Common myeloid progenitor, CD34-positive (primary cell): ENCODE measurements at regions not wholly inside any gene's neighbourhood (a gene's known extent, or its start where the extent isn't known, plus 50 kb on each side); places are given as distances from the start of the nearest gene placed in this dataset.

Experiments
- CTCF ChIA-PET: fragments of 350-600 bp; sonication (Branson Sonifier 250); formaldehyde crosslinking; loops from one replicate; lab custom pipeline; 2021; ENCODE audit warnings: antibody characterized with exemption; lab: Charles Lee
- POLR2A ChIA-PET: fragments of 350-600 bp; sonication (Branson Sonifier 250); formaldehyde crosslinking; loops from one replicate; lab custom pipeline; 2021; ENCODE audit warnings: antibody characterized with exemption; lab: Charles Lee
- DNase-seq, 3 donors: peaks; one replicate each; pipeline versions ENCODE4 v3.0.0 to v3.0.0-alpha.2; 2013
- H3K27ac ChIP-seq, 2 experiments: 1 replicate in 1 of 2; 2 replicates in 1 of 2; pipeline ENCODE4 v1.7.0; 2013; ENCODE audit warnings: inconsistent platforms in 2 of 2, low read length in 2 of 2, mild to moderate bottlenecking in 2 of 2, low read depth in 1 of 2, moderate library complexity in 1 of 2; ENCODE audit not compliant: severe bottlenecking in 2 of 2, insufficient read depth in 1 of 2, poor library complexity in 1 of 2
- H3K27me3 ChIP-seq, 5 experiments: replicated peaks in 2 of 5; 1 replicate in 3 of 5; 2 replicates in 2 of 5; pipeline versions ENCODE4 v1.6.1 to v1.7.0; 2013; ENCODE audit warnings: low read length in 4 of 5, mild to moderate bottlenecking in 2 of 5, moderate library complexity in 2 of 5, inconsistent platforms in 1 of 5; ENCODE audit not compliant: insufficient read depth in 5 of 5, control insufficient read depth in 4 of 5
- H3K36me3 ChIP-seq, 4 experiments: 1 replicate in 2 of 4; 2 replicates in 2 of 4; pipeline versions ENCODE4 v1.6.1 to v1.7.0; 2013; ENCODE audit warnings: low read length in 3 of 4, control low read depth in 1 of 4, mild to moderate bottlenecking in 1 of 4; ENCODE audit not compliant: control insufficient read depth in 4 of 4, insufficient read depth in 4 of 4
- H3K4me1 ChIP-seq, 4 experiments: 1 replicate in 3 of 4; 2 replicates in 1 of 4; pipeline versions ENCODE4 v1.6.1 to v1.7.1; 2013; ENCODE audit warnings: low read length in 3 of 4, mild to moderate bottlenecking in 3 of 4, control low read depth in 1 of 4, inconsistent platforms in 1 of 4, moderate library complexity in 1 of 4; ENCODE audit not compliant: control insufficient read depth in 4 of 4, insufficient read depth in 4 of 4; ENCODE audit errors: control extremely low read depth in 1 of 4
- H3K4me3 ChIP-seq, 7 experiments: 1 replicate in 4 of 7; 2 replicates in 3 of 7; pipeline versions ENCODE4 v1.5.1 to v1.7.0; 2013; ENCODE audit warnings: mild to moderate bottlenecking in 7 of 7, low read length in 6 of 7, moderate library complexity in 6 of 7, inconsistent platforms in 2 of 7, low read depth in 2 of 7, control low read depth in 1 of 7; ENCODE audit not compliant: insufficient read depth in 4 of 7, control insufficient read depth in 1 of 7; ENCODE audit errors: extremely low read depth in 1 of 7
- H3K9me3 ChIP-seq, 5 experiments: 1 replicate in 4 of 5; 2 replicates in 1 of 5; pipeline versions ENCODE4 v1.6.1 to v1.7.1; 2013; ENCODE audit warnings: low read length in 4 of 5, mild to moderate bottlenecking in 2 of 5, inconsistent platforms in 1 of 5, low read depth in 1 of 5, moderate library complexity in 1 of 5; ENCODE audit not compliant: control insufficient read depth in 4 of 5, insufficient read depth in 2 of 5; ENCODE audit errors: control extremely low read depth in 1 of 5
- WGBS: methylation state at CpG from one replicate; pipeline ENCODE4 v1.1.5; 2013; ENCODE audit not compliant: insufficient coverage; 5-methylcytosine and 5-hydroxymethylcytosine counted together

GRCh38 chr12:75665216-75665615 is 153.8 kb upstream of the KRR1 start:
- WGBS = 100% methylated on average over 2 of the region's 2 CpGs
- no peak overlapping the region for H3K27ac ChIP-seq
- no peaks in the 10 kb centered on the region for H3K4me1 ChIP-seq
- DNase-seq = no peak
- H3K27me3 ChIP-seq = no peaks in the 10 kb centered on the region
- H3K36me3 ChIP-seq = no peaks in the 10 kb centered on the region
- ChIA-PET CTCF (no interaction called here), POLR2A (no interaction called here)
- no peaks in the 10 kb centered on the region for H3K9me3 ChIP-seq
- no peak overlapping the region for H3K4me3 ChIP-seq

GRCh38 chr12:75662511-75663159 is 151.2 kb upstream of the KRR1 start:
- no peaks in the 10 kb centered on the region for H3K27me3 ChIP-seq
- no peaks in the 10 kb centered on the region for H3K36me3 ChIP-seq
- no peak overlapping the region for H3K4me3 ChIP-seq
- no CpG with 5 or more reads among the region's 2 CpGs for WGBS
- no peak overlapping the region for H3K27ac ChIP-seq
- no peak for DNase-seq
- CTCF ChIA-PET = no interaction called here
- H3K4me1 ChIP-seq = no peaks in the 10 kb centered on the region
- no peaks in the 10 kb centered on the region for H3K9me3 ChIP-seq
- POLR2A ChIA-PET = no interaction called here

- H3K4me3 ChIP-seq = no peak overlapping the region
- CTCF ChIA-PET = no interaction called here
- POLR2A ChIA-PET = no interaction called here
- H3K9me3 ChIP-seq = no peaks in the 10 kb centered on the region
- no peaks in the 10 kb centered on the region for H3K36me3 ChIP-seq
- H3K4me1 ChIP-seq = no peaks in the 10 kb centered on the region
- H3K27ac ChIP-seq = no peak overlapping the region
- no peaks in the 10 kb centered on the region for H3K27me3 ChIP-seq
- DNase-seq = no peak
- no CpG with 5 or more reads among the region's 1 CpG for WGBS
Measured at GRCh38 chr12:75661908-75662307, 150.5 kb upstream of the KRR1 start.

GRCh38 chr12:75660805-75661404 is 149.5 kb upstream of the KRR1 start:
- H3K27me3 ChIP-seq = peaks cover 0 to 2% (median 0%) of the 10 kb centered on the region in 5 experiments
- no peaks in the 10 kb centered on the region for H3K4me1 ChIP-seq
- 100% methylated on average over 3 of the region's 3 CpGs for WGBS
- ChIA-PET POLR2A (no interaction called here), CTCF (no interaction called here)
- no peaks in the 10 kb centered on the region for H3K9me3 ChIP-seq
- DNase-seq = no peak
- H3K36me3 ChIP-seq = no peaks in the 10 kb centered on the region
- H3K27ac ChIP-seq = no peak overlapping the region
- no peak overlapping the region for H3K4me3 ChIP-seq

- POLR2A ChIA-PET = no interaction called here
- DNase-seq = no peak
- H3K27ac ChIP-seq = no peak overlapping the region
- H3K27me3 ChIP-seq = peaks cover 0 to 2% (median 0%) of the 10 kb centered on the region in 5 experiments
- WGBS = 89% methylated on average over 4 of the region's 4 CpGs
- no peaks in the 10 kb centered on the region for H3K36me3 ChIP-seq
- CTCF ChIA-PET = interaction anchor here (1.0 kb wide), 1 partner anchor 16 kb away, joined by 3 read pairs; no protein-coding TSS in a partner anchor
- H3K4me1 ChIP-seq = no peaks in the 10 kb centered on the region
- H3K9me3 ChIP-seq = no peaks in the 10 kb centered on the region
- H3K4me3 ChIP-seq = no peak overlapping the region
Measured at GRCh38 chr12:75660107-75660530, 148.7 kb upstream of the KRR1 start.

- peaks cover 0 to 2% (median 0%) of the 10 kb centered on the region in 5 experiments for H3K27me3 ChIP-seq
- H3K27ac ChIP-seq = no peak overlapping the region
- CTCF ChIA-PET = interaction anchor here (1.0 kb wide), 1 partner anchor 17 kb away, joined by 3 read pairs; no protein-coding TSS in a partner anchor
- no peaks in the 10 kb centered on the region for H3K4me1 ChIP-seq
- DNase-seq = no peak
- no peaks in the 10 kb centered on the region for H3K36me3 ChIP-seq
- no peaks in the 10 kb centered on the region for H3K9me3 ChIP-seq
- no peak overlapping the region for H3K4me3 ChIP-seq
- 91% methylated on average over 5 of the region's 9 CpGs for WGBS
- POLR2A ChIA-PET = no interaction called here
Measured at GRCh38 chr12:75658901-75659823, 147.8 kb upstream of the KRR1 start.

GRCh38 chr12:75658286-75658685 is 146.9 kb upstream of the KRR1 start:
- Histone ChIP-seq H3K4me1 (no peaks in the 10 kb centered on the region), H3K27me3 (peaks cover 0 to 3% (median 0%) of the 10 kb centered on the region in 5 experiments), H3K4me3 (no peak overlapping the region), H3K9me3 (no peaks in the 10 kb centered on the region), H3K36me3 (no peaks in the 10 kb centered on the region), H3K27ac (no peak overlapping the region)
- no peak for DNase-seq
- CTCF ChIA-PET = no interaction called here
- POLR2A ChIA-PET = no interaction called here
